Keratinocyte (primary cell): ENCODE measurements at regions not wholly inside any gene's neighbourhood (a gene's known extent, or its start where the extent isn't known, plus 50 kb on each side); places are given as distances from the start of the nearest gene placed in this dataset.

ENCODE experiments used
- DNase-seq: peaks from one replicate; pipeline ENCODE4 v3.0.0-alpha.2; 2011; ENCODE audit warnings: low read depth, missing footprints, low spot score
- FAIRE-seq: peaks from 2 replicates; lab custom pipeline; 2011; peaks lifted over from hg19 to GRCh38; lab: Jason Lieb, UNC
- H2AFZ ChIP-seq: 2 replicates; pipeline ENCODE4 v1.6.0; 2012; ENCODE audit warnings: low read length, control low read depth, inconsistent platforms; ENCODE audit not compliant: control insufficient read depth
- H3K27ac ChIP-seq: 2 replicates; pipeline ENCODE4 v1.5.1; 2011; ENCODE audit warnings: low read length; ENCODE audit not compliant: control insufficient read depth, insufficient read depth
- H3K27me3 ChIP-seq: 3 replicates; pipeline ENCODE4 v1.6.0; 2011; ENCODE audit warnings: low read length; ENCODE audit not compliant: control insufficient read depth, insufficient read depth; ENCODE audit errors: extremely low read depth
- H3K36me3 ChIP-seq, 2 experiments: 2 replicates in 1 of 2; 3 replicates in 1 of 2; pipeline ENCODE4 v1.5.1; 2011; ENCODE audit warnings: low read length in 2 of 2, mild to moderate bottlenecking in 1 of 2; ENCODE audit not compliant: control insufficient read depth in 2 of 2, insufficient read depth in 2 of 2; ENCODE audit errors: extremely low read depth in 1 of 2
- H3K4me1 ChIP-seq: 3 replicates; pipeline ENCODE4 v1.5.1; 2011; ENCODE audit warnings: low read length; ENCODE audit not compliant: control insufficient read depth, insufficient read depth; ENCODE audit errors: extremely low read depth
- H3K4me2 ChIP-seq: 3 replicates; pipeline ENCODE4 v1.6.0; 2011; ENCODE audit warnings: low read depth, low read length; ENCODE audit not compliant: control insufficient read depth, insufficient read depth; ENCODE audit errors: extremely low read depth
- H3K4me3 ChIP-seq, 3 experiments: fragments of 200-600 bp in 1 of 3; sonication (generic) in 1 of 3; 2 replicates in 2 of 3; 3 replicates in 1 of 3; pipeline ENCODE4 v1.5.1; 2011 to 2016; ENCODE audit warnings: low read length in 3 of 3, mild to moderate bottlenecking in 3 of 3, control low read depth in 2 of 3, inconsistent platforms in 1 of 3, low read depth in 1 of 3, mixed read lengths in 1 of 3, mixed run types in 1 of 3, moderate library complexity in 1 of 3; ENCODE audit not compliant: control insufficient read depth in 2 of 3, insufficient read depth in 2 of 3; ENCODE audit errors: extremely low read depth in 1 of 3
- H3K79me2 ChIP-seq: 2 replicates; pipeline ENCODE4 v1.6.0; 2012; ENCODE audit warnings: low read length; ENCODE audit not compliant: control insufficient read depth, insufficient read depth
- H3K9ac ChIP-seq: 3 replicates; pipeline ENCODE4 v1.6.0; 2011; ENCODE audit warnings: low read length; ENCODE audit not compliant: control insufficient read depth, insufficient read depth; ENCODE audit errors: extremely low read depth
- H3K9me1 ChIP-seq: 3 replicates; pipeline ENCODE4 v1.6.0; 2011; ENCODE audit warnings: low read length; ENCODE audit not compliant: control insufficient read depth, insufficient read depth; ENCODE audit errors: extremely low read depth
- H3K9me3 ChIP-seq: 2 replicates; pipeline ENCODE4 v1.5.1; 2012; ENCODE audit warnings: low read depth, low read length; ENCODE audit not compliant: control insufficient read depth
- H4K20me1 ChIP-seq: 3 replicates; pipeline ENCODE4 v1.6.0; 2011; ENCODE audit warnings: low read length; ENCODE audit not compliant: control insufficient read depth, insufficient read depth; ENCODE audit errors: extremely low read depth
- EZH2 ChIP-seq: IDR thresholded peaks from one replicate; pipeline ENCODE4 v1.6.1; 2012; ENCODE audit warnings: inconsistent platforms, mild to moderate bottlenecking, low read length, moderate library complexity
- dilution Hi-C: fragments of 300-500 bp; cut with MboI; formaldehyde crosslinking; loops from one replicate; pipeline ENCODE4 v1.7.0; 2020; ENCODE audit warnings: low sequenced_read_pairs; ENCODE audit not compliant: extremely low pct_ligation_motif_present
- TF ChIP-seq, protein P1 (sequence below), 3 experiments: IDR thresholded peaks in 1 of 3; conservative IDR thresholded peaks in 1 of 3; optimal IDR thresholded peaks in 1 of 3; 2 replicates in 2 of 3; 3 replicates in 1 of 3; pipeline versions ENCODE3 to v1.5.1; 2011; ENCODE audit warnings: low read length in 3 of 3, mild to moderate bottlenecking in 3 of 3, moderate library complexity in 2 of 3, control low read depth in 1 of 3, inconsistent platforms in 1 of 3; ENCODE audit not compliant: insufficient read depth in 2 of 3; ENCODE audit errors: extremely low read depth in 1 of 3

DNA sequence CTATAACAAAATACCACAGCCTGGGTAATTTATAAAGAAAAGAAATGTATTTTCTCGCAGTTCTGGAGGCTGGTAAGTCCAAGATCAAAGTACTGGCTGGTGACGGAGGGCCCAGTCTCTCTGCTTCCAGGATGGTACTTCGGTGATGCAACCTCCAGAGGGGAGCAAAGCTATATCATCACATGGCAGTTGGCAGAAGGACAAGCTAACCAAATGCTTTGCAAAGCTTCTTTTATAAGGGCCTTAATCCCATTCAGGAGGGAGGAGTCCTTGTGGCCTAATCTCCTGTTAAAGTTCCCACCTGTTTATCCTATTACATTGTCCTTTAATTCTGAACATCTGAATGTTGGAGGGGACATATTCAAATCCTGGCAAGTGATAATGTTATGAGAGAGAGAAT is 134.1 kb upstream of the SP4 start:
- no peak overlapping the region for H3K9ac ChIP-seq
- H3K9me1 ChIP-seq, result no peaks in the 10 kb centered on the region
- TF ChIP-seq, protein P1, sequence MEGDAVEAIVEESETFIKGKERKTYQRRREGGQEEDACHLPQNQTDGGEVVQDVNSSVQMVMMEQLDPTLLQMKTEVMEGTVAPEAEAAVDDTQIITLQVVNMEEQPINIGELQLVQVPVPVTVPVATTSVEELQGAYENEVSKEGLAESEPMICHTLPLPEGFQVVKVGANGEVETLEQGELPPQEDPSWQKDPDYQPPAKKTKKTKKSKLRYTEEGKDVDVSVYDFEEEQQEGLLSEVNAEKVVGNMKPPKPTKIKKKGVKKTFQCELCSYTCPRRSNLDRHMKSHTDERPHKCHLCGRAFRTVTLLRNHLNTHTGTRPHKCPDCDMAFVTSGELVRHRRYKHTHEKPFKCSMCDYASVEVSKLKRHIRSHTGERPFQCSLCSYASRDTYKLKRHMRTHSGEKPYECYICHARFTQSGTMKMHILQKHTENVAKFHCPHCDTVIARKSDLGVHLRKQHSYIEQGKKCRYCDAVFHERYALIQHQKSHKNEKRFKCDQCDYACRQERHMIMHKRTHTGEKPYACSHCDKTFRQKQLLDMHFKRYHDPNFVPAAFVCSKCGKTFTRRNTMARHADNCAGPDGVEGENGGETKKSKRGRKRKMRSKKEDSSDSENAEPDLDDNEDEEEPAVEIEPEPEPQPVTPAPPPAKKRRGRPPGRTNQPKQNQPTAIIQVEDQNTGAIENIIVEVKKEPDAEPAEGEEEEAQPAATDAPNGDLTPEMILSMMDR (optimal IDR thresholded peaks at IDR 0.05 in 1 of 3, IDR thresholded peaks at IDR 0.05 in 1 of 3, conservative IDR thresholded peaks at IDR 0.05 in 1 of 3; ENCODE audit: extremely low read depth in 1 of 3, insufficient read depth in 2 of 3, low read length in 3 of 3), result no peak
- no peak for TF ChIP-seq EZH2
- no peak overlapping the region for H2AFZ ChIP-seq
- H3K9me3 ChIP-seq, result no peaks in the 10 kb centered on the region
- no peaks in the 10 kb centered on the region for H3K4me1 ChIP-seq
- dilution Hi-C loops, result no loop called here
- DNase-seq, result no peak
- no peak overlapping the region for H3K27ac ChIP-seq
- no peaks in the 10 kb centered on the region for H4K20me1 ChIP-seq
- FAIRE-seq, result no peak
- no peak overlapping the region for H3K4me2 ChIP-seq
- H3K79me2 ChIP-seq, result no peaks in the 10 kb centered on the region
- H3K36me3 ChIP-seq, result no peaks in the 10 kb centered on the region
- no peak overlapping the region for H3K4me3 ChIP-seq
- no peaks in the 10 kb centered on the region for H3K27me3 ChIP-seq

DNA sequence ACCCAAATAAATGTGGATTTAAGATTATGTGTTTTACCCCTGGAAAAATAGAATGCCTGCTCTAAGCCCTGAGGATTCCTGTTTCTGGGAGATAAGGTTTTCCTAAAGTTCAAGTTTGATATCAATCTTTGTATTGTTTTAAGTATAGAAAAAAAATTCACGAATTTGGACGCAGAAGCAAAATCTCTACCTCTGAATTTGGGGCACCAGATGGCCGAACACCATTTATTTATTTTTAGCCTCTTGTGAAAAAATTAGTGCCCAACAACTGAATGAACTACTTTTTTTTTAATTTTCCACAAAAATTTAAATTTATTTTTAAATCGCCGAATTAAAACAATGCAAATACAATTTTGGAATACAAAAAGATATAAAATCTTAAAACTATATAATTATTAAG is 128.1 kb upstream of the SP4 start:
- Histone ChIP-seq H3K9ac (no peak overlapping the region), H3K4me3 (no peak overlapping the region), H3K27ac (no peak overlapping the region), H3K9me1 (no peaks in the 10 kb centered on the region), H3K4me1 (no peaks in the 10 kb centered on the region), H4K20me1 (no peaks in the 10 kb centered on the region), H3K79me2 (no peaks in the 10 kb centered on the region), H3K27me3 (no peaks in the 10 kb centered on the region), H3K36me3 (no peaks in the 10 kb centered on the region), H3K9me3 (no peaks in the 10 kb centered on the region), H3K4me2 (no peak overlapping the region), H2AFZ (no peak overlapping the region)
- TF ChIP-seq, protein P1 (optimal IDR thresholded peaks at IDR 0.05 in 1 of 3, IDR thresholded peaks at IDR 0.05 in 1 of 3, conservative IDR thresholded peaks at IDR 0.05 in 1 of 3; ENCODE audit: extremely low read depth in 1 of 3, insufficient read depth in 2 of 3, low read length in 3 of 3), result no peak
- TF ChIP-seq EZH2, result no peak
- FAIRE-seq, result no peak
- no peak for DNase-seq
- dilution Hi-C loops, result no loop called here
